Small intestine (tissue), 7 donors: ENCODE measurements at regions not wholly inside any gene's neighbourhood (a gene's known extent, or its start where the extent isn't known, plus 50 kb on each side); places are given as distances from the start of the nearest gene placed in this dataset.

Experiments
- DNase-seq, 2 donors: peaks; one replicate each; pipeline versions ENCODE4 v3.0.0 to v3.0.0-alpha.2; 2013
- FAIRE-seq: peaks from 2 replicates; lab custom pipeline; 2012; peaks lifted over from hg19 to GRCh38; lab: Jason Lieb, UNC
- H3K27ac ChIP-seq, 3 donors: one replicate each; pipeline ENCODE4 v1.5.1; 2013; ENCODE audit warnings: low read length in 2 of 3, mild to moderate bottlenecking in 2 of 3, control low read depth in 1 of 3, inconsistent platforms in 1 of 3, low read depth in 1 of 3, moderate library complexity in 1 of 3
- H3K27me3 ChIP-seq, 3 donors: one replicate each; pipeline ENCODE4 v1.6.1; 2013; ENCODE audit warnings: low read length in 3 of 3, inconsistent platforms in 1 of 3; ENCODE audit not compliant: control insufficient read depth in 3 of 3, insufficient read depth in 3 of 3
- H3K36me3 ChIP-seq, 3 donors: one replicate each; pipeline ENCODE4 v1.6.1; 2013; ENCODE audit warnings: low read length in 3 of 3, inconsistent platforms in 1 of 3, low read depth in 1 of 3, mild to moderate bottlenecking in 1 of 3, moderate library complexity in 1 of 3; ENCODE audit not compliant: control insufficient read depth in 3 of 3, insufficient read depth in 2 of 3
- H3K4me1 ChIP-seq, 3 donors: one replicate each; pipeline ENCODE4 v1.6.1; 2013; ENCODE audit warnings: low read length in 2 of 3, inconsistent platforms in 1 of 3, low read depth in 1 of 3, mild to moderate bottlenecking in 1 of 3, moderate library complexity in 1 of 3; ENCODE audit not compliant: control insufficient read depth in 3 of 3, insufficient read depth in 2 of 3
- H3K4me3 ChIP-seq, 3 donors: one replicate each; pipeline ENCODE4 v1.5.1; 2013; ENCODE audit warnings: low read length in 3 of 3, control low read depth in 1 of 3, inconsistent platforms in 1 of 3, low read depth in 1 of 3, mild to moderate bottlenecking in 1 of 3, moderate library complexity in 1 of 3
- H3K9me3 ChIP-seq, 2 donors: one replicate each; pipeline ENCODE4 v1.6.1; 2013; ENCODE audit warnings: low read depth in 1 of 2, low read length in 1 of 2; ENCODE audit not compliant: control insufficient read depth in 2 of 2, insufficient read depth in 1 of 2
- WGBS, 3 donors: extraction: QIAGEN DNeasy Blood & Tissue Kit; methylation state at CpG; one replicate each; pipeline ENCODE4 v1.1.7; 2013; 5-methylcytosine and 5-hydroxymethylcytosine counted together
- donor health status: healthy with polysubstance abuse.
- donor health status: control.
- donor health status: control.
- donor health status: Bipolar disorder and iron deficiency.
- donor health status: healthy.

DNA sequence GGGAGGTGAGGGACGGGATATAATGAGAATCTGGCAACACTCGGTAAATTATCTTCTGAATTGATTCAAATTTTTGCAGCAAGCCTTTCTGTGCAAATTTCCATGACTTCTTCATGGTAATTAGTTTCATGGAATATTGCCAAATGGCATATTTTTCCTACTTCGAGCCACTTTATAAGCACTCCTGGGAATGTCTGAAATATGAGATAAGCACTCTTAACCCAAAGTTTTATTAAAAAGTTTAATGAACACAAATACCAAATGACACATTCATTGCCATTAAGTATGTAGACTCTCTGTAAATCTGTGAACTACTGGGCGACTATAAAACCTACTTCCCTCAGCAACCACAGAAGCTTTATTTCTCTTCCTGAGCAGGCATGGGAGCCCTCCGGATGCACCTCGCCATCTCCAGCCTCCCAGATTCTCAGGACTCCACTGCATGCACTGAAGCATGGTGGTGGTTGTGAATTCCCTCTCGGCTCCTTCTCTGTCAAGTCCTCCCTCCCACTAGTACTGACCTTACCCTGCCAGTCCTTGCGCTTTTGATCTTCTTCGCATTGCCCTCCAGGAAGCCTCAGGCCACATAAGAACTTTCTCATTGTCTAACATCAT, 154.4 kb upstream of the RPL34 start:
- 71 to 87% (median 78%) methylated on average over 9 of the region's 9 CpGs for WGBS, 3 donors
- DNase-seq: no peak
- Histone ChIP-seq H3K9me3 (no peaks in the 10 kb centered on the region), H3K4me1 (no peaks in the 10 kb centered on the region), H3K36me3 (no peaks in the 10 kb centered on the region), H3K4me3 (no peak overlapping the region), H3K27ac (no peak overlapping the region), H3K27me3 (no peaks in the 10 kb centered on the region)
- FAIRE-seq: no peak

DNA sequence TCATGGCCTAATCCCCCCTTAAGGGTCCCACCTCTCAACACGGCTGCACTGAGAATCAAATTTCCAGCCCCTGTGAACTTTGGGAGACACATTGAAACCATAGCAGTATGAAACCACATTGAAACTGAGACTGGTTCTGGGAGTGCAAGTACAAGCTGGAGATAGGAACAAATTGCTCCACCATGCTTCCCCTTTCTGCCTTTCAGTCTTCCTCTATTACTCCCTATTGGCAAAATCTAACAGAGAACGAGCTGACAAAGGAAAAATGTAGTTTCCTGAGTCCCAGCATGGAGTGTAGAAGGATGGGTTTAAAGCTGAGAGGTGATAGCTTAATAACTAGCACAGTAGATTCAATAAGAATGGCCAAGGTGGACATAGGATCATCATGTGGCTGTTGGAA, 161.7 kb upstream of the RPL34 start:
- peaks cover 0 to 4% (median 0%) of the 10 kb centered on the region in 3 donors for H3K4me1 ChIP-seq
- H3K4me3 ChIP-seq: no peak overlapping the region
- 69 to 74% (median 73%) methylated on average over 2 of the region's 2 CpGs for WGBS, 3 donors
- FAIRE-seq: no peak
- no peak overlapping the region for H3K27ac ChIP-seq
- no peaks in the 10 kb centered on the region for H3K9me3 ChIP-seq
- no peak for DNase-seq
- H3K36me3 ChIP-seq: no peaks in the 10 kb centered on the region
- H3K27me3 ChIP-seq: no peaks in the 10 kb centered on the region

DNA sequence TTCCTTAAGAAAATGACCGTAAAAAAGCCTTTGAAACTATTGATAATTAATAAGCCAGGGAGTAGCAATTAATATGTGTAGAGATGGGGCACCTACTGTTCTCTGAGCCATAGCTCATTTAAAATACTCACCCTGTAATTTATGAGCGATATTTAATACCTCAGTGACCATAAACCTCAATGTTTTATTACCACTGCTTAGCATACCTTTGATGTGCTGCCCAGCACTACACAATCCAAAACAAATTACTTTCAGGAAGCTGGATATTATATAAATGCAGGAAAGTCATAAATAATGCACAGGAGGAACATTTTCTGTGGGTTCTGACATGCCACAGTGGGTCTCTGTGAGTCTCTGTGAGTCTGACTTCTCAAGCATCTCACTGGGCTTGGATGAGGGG, 166.1 kb upstream of the RPL34 start:
- no peak for FAIRE-seq
- Histone ChIP-seq H3K27me3 (no peaks in the 10 kb centered on the region), H3K36me3 (no peaks in the 10 kb centered on the region), H3K9me3 (no peaks in the 10 kb centered on the region), H3K4me3 (no peak overlapping the region), H3K4me1 (peaks cover 0 to 7% (median 0%) of the 10 kb centered on the region in 3 donors), H3K27ac (no peak overlapping the region)
- 17 to 60% (median 39%) methylated on average over 2 of the region's 2 CpGs for WGBS, 3 donors
- peak; percentile 21 to 36 for DNase-seq

DNA sequence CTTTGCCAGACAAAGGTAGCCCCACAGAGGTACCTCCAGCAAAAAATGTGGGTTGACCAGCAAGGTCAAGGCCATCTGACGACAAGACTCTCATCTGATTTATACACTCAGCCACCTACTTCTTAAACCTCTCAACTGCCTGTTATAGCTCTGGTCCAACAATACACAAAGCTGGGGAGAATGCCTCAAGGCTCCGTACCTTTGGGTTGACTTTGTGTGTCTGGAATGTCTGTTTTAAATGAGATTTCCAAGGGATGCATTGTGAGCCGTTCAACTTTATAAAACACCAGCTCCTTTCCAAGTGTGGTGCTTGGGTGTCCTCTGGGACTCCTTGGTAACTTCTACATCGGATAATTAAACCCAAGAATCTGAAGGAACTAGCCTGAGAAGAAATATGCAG, 167.0 kb upstream of the RPL34 start:
- H3K9me3 ChIP-seq: no peaks in the 10 kb centered on the region
- H3K4me3 ChIP-seq: no peak overlapping the region
- H3K4me1 ChIP-seq: peaks cover 0 to 8% (median 0%) of the 10 kb centered on the region in 3 donors
- FAIRE-seq: no peak
- no peak for DNase-seq
- no peaks in the 10 kb centered on the region for H3K27me3 ChIP-seq
- no peak overlapping the region for H3K27ac ChIP-seq
- no peaks in the 10 kb centered on the region for H3K36me3 ChIP-seq
- WGBS, 3 donors: 45 to 74% (median 45%) methylated on average over 4 of the region's 4 CpGs

DNA sequence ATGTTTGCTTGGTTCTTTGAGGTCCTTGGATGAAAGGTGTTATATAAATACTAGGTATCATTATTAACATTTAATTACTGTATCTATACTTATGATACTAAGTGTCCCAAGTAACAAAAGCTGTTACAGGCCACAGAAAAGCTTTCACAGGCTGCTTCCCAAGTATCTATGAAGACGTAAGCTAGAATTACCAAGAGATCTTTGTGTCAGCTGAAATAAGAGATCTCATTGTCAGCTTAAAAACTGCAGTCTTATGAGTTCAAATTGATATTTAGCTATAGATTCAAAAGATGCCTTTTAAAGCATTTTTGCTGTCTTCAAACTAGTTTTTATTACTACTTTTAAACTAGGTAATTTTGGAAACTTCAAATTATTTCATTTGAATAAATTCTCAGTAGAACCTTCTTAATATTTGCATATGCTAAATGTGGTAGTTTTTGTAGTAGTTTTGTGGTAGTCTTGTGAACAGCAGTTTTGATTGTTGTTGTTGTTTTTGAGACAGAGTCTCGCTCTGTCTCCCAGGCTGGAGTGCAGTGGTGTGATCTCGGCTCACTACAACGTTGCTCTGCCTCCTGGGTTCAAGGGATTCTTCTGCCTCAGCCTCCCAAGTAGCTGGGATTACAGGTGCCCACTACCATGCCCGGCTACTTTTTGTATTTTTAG, 170.0 kb upstream of the RPL34 start:
- FAIRE-seq (no peak), DNase-seq (no peak)
- H3K36me3 ChIP-seq: no peaks in the 10 kb centered on the region
- 84 to 90% (median 88%) methylated on average over 5 of the region's 5 CpGs for WGBS, 3 donors
- H3K4me1 ChIP-seq: peaks cover 0 to 34% (median 2%) of the 10 kb centered on the region in 3 donors
- no peak overlapping the region for H3K4me3 ChIP-seq
- no peaks in the 10 kb centered on the region for H3K27me3 ChIP-seq
- no peak overlapping the region for H3K27ac ChIP-seq
- no peaks in the 10 kb centered on the region for H3K9me3 ChIP-seq

DNA sequence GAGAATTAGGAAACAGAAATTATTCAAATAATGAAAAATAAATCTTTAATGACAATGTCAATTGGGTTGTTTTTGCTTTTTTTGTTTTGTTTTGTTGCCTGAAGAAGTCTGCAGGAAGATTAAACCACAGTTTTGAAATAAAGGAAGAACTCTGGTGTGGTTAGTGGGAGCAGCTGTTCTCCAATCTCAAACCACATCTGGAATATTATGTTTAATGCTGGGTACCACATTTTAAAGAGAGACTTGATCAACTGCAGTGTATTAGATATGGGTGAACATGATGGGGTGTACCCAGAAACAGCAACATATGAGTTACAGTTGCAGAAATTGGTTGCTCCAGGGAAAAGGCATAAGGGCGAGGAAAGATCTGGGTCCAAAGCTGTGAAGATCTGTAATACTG, 171.2 kb upstream of the RPL34 start:
- no peaks in the 10 kb centered on the region for H3K36me3 ChIP-seq
- no peak overlapping the region for H3K27ac ChIP-seq
- H3K27me3 ChIP-seq: no peaks in the 10 kb centered on the region
- no peak for DNase-seq
- no peak overlapping the region for H3K4me3 ChIP-seq
- peaks cover 0 to 37% (median 2%) of the 10 kb centered on the region in 3 donors for H3K4me1 ChIP-seq
- FAIRE-seq: no peak
- no peaks in the 10 kb centered on the region for H3K9me3 ChIP-seq
- 90 to 93% (median 92%) methylated on average over 1 of the region's 1 CpG for WGBS, 3 donors

DNA sequence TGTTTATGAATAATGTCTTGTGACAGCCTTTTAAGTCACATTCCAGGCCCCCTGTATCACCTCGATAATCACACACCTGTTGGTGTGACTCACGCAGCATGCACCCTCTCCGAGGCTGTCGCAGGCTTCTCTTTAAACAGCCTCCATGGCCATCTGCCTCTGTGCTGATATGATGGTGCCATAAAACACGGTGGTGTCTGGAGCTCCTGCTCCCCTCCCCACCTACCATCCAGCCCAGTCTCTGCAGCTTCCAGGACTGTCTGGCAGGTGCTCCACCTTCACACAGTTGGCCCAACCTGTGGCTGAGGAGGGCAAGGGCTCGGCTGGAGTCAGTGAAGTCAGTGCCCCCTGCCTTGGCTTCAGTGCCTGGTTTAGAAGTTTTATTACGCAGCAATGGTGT, 173.8 kb upstream of the RPL34 start:
- no peak for FAIRE-seq

DNA sequence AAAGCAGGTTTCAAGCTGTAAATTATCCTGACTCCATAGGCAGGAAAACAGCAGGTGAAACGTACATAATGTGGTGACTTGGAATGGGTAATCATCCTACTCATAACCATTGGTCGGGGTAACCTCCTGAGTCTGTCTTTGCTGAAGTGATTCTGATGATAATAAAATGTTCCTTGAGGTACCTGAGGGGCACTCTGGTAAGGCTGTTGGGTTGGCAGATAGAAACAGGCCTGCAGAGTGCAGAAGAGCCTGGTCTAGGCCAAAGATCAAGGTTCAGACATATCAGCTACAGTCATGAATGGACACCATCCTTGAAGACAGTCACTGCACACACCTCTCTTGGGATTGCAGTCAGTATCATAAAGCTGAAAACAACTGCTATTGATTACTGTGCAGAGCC, 174.7 kb upstream of the RPL34 start:
- peak; percentile 33 to 76 for DNase-seq
- Histone ChIP-seq H3K9me3 (peaks cover 0 to 10% of the 10 kb centered on the region in 2 donors), H3K27me3 (no peaks in the 10 kb centered on the region), H3K4me3 (no peak overlapping the region), H3K36me3 (no peaks in the 10 kb centered on the region), H3K4me1 (peaks cover 0 to 31% (median 2%) of the 10 kb centered on the region in 3 donors), H3K27ac (peak overlapping the region in 1 of 3 donors; percentile 83)
- WGBS, 3 donors: 21 to 64% (median 43%) methylated on average over 2 of the region's 2 CpGs
- no peak for FAIRE-seq

More for the DNA sequence above, 173.8 kb upstream of the RPL34 start:
- peak; percentile 84 to 94 for DNase-seq
- H3K9me3 ChIP-seq: peaks cover 0 to 4% of the 10 kb centered on the region in 2 donors
- H3K36me3 ChIP-seq: no peaks in the 10 kb centered on the region
- H3K27ac ChIP-seq: peak overlapping the region in 1 of 3 donors; percentile 83
- H3K27me3 ChIP-seq: no peaks in the 10 kb centered on the region
- 16 to 54% (median 30%) methylated on average over 7 of the region's 7 CpGs for WGBS, 3 donors
- no peak overlapping the region for H3K4me3 ChIP-seq
- H3K4me1 ChIP-seq: peaks cover 0 to 31% (median 2%) of the 10 kb centered on the region in 3 donors
